Ovary (tissue), 3 donors: ENCODE measurements at regions not wholly inside any gene's neighbourhood (a gene's known extent, or its start where the extent isn't known, plus 50 kb on each side); places are given as distances from the start of the nearest gene placed in this dataset.

Experiments
- CTCF ChIP-seq, 3 donors: fragments of 450-650 bp in 2 of 3; fragments of 200-600 bp in 1 of 3; IDR thresholded peaks; one replicate each; pipeline versions ENCODE4 v1.5.1 to v1.8.0; 2016 to 2022; ENCODE audit warnings: antibody characterized with exemption in 3 of 3, mild to moderate bottlenecking in 1 of 3
- EP300 ChIP-seq: sonication (generic); formaldehyde crosslinking; IDR thresholded peaks from one replicate; pipeline ENCODE4 v1.6.1; 2017; ENCODE audit warnings: antibody characterized with exemption
- POLR2A ChIP-seq: fragments of 450-650 bp; IDR thresholded peaks from one replicate; pipeline ENCODE4 v1.6.1; 2017; ENCODE audit warnings: antibody characterized with exemption, mild to moderate bottlenecking, moderate library complexity
- donor health status: DM: no; HTN: no; CAD: no.

GRCh38 chr7:121501566-121501965, 105.5 kb upstream of the FAM3C start:
- no peak for TF ChIP-seq CTCF (IDR thresholded peaks at IDR 0.05)
- TF ChIP-seq POLR2A = no peak
- TF ChIP-seq EP300 = no peak
